ENCODE measurements at regions not wholly inside any gene's neighbourhood (a gene's known extent, or its start where the extent isn't known, plus 50 kb on each side); places are given as distances from the start of the nearest gene placed in this dataset.

DNA sequence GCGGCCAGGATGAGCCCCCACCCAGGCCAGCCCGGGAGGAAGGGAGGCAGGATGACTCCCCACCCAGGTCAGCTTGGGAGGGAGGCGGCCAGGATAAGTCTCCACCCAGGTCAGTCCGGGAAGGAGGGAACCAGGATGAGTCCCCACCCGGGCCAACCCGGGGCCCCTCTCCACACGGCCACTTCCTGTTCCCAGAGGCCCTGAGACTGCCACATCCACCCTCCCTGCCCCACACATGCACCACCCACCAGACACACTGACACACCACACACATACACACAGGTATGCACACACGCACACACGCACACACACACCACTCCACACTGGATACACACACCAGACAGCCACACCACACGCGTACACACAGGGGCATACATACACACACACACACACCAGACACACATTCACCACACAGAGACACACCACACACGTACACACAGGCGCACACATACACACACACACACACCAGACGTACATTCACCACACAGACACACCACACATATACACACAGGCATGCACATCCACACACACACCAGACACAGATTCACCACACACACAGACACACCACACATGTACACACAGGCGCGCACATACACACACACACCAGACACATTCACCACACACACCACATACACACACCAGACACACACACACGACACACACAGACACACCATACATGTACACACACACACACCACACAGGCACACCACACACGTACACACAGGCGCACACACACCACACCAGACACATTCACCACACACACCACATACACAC lies 84.9 kb upstream of the PRR5 start:
- no peak for TF ChIP-seq CTCF (conservative IDR thresholded peaks at IDR 0.05; ENCODE audit: low read depth, low read length)
- no peak for DNase-seq (ENCODE audit: low read depth)
- H3K4me3 ChIP-seq (ENCODE audit: low read depth, low read length), result no peak overlapping the region

DNA sequence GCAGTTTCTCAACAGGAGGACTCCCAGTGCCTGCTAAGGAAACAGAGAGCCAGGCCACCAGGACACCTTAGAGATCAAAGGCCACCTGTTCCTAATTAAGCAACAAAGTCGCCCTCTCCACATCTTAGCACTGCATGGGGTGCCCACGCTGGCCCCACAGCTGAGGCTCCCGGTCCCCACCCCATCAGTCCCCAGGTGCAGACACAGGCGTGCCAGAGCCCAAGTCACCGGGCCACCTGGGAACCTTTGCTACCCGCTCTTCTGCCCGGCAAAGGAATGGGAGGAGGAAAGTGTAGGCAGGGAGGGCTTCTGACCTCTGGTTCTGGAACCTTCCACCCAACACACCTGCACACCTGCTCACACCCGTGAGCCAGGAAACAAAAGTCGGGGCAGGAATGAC lies 85.5 kb upstream of the PRR5 start:
- TF ChIP-seq CTCF (conservative IDR thresholded peaks at IDR 0.05; ENCODE audit: low read depth, low read length), result no peak
- no peak overlapping the region for H3K4me3 ChIP-seq (ENCODE audit: low read depth, low read length)
- DNase-seq (ENCODE audit: low read depth), result no peak

DNA sequence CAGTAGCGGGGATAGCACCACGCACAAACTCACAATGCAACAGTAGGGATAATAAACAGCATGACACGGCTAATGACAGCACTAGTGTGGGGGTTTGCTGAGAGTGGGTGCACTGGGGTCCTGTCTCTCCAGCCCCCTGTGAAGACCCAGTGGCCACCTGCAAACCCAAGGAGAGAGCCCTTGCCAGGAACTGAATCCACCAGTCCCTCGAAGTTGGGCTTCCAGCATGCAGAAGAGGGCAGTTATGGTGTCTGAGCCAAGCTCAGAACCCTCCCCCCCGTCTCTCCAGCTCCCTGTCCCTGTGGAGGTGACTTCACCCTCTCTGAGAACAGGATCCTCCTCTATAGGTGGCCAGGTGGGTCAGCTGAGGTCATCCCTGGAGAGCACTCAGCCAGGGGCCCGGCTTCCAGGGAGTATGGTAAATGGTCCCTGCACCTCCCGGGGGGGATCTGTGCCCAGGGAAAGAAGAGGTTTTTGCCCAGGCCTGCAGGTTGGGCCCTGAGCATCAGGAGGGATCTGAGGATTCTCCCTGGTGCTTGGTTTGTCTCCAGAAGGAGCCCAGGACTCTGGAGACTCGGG lies 86.3 kb upstream of the PRR5 start:
- H3K4me3 ChIP-seq (ENCODE audit: low read depth, low read length), result no peak overlapping the region
- TF ChIP-seq CTCF (conservative IDR thresholded peaks at IDR 0.05; ENCODE audit: low read depth, low read length), result no peak
- DNase-seq (ENCODE audit: low read depth), result no peak

DNA sequence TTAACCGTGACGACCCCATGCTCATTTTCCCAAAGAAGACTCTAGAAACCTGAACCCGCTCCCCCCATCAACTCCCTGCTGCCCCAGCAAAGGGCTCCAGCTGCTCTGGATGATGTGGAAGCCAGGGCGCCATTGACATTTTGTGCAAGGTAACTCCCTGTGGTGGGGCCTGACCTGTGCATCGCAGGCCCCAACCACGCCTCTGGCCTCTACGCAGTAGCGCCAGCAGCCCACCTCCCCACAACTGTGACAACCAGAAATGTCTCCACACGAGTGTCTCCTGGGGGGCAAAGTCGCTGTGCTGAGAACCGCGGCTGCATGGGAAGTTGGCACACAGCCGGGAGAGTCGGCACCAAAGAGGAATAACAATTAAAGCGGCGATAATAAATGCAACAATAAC lies 86.9 kb upstream of the PRR5 start:
- DNase-seq (ENCODE audit: low read depth), result no peak
- TF ChIP-seq CTCF (conservative IDR thresholded peaks at IDR 0.05; ENCODE audit: low read depth, low read length), result no peak
- H3K4me3 ChIP-seq (ENCODE audit: low read depth, low read length), result no peak overlapping the region

DNA sequence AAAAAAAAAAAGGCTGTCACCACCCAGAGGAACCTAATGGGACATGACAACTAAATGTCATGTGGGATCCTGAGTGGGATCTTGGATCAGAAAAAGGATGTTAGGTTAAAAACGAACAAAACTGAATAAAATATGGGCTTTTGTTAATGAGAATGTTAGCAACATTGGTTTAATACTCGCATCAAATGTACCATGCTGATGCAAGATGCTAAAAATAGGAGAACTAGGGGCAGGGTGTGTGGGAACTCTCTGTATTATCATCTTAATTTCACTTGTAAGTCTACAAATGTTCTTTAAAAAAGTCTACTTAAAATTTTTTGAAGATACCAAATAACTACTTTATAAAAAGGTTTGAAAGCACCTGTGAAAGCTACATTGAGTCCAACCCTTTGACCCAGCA lies 88.8 kb upstream of the PRR5 start:
- no peak overlapping the region for H3K4me3 ChIP-seq (ENCODE audit: low read depth, low read length)
- no peak for DNase-seq (ENCODE audit: low read depth)
- no peak for TF ChIP-seq CTCF (conservative IDR thresholded peaks at IDR 0.05; ENCODE audit: low read depth, low read length)

DNA sequence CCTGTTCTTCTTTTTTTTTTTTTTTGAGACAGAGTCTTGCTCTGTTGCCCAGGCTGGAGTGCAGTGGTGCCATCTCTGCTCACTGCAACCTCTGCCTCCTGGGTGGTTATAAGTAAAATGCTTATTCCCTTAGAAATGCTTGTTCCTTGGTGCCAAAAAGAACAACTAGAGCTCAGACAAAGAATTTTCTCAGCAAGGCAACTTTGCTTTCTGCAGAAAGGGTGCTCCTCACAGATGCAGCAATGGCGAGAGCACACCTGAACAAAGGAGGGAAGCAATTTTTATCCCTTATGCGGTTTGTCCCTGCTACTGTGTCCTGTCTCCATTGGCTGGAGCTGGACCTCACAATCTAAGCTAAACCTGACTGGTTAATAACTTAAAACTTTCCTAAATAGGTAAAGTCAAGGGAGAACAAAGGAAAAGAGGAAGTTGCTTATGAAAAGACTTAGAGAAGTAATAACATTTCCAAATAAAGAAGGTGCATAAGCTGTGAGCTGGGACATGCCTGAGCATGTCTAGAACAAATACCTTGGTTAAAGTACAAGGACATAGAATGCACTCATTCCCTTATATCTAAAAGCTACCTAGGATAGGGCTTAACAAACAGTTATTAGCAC lies 90.0 kb upstream of the PRR5 start:
- TF ChIP-seq CTCF (conservative IDR thresholded peaks at IDR 0.05; ENCODE audit: low read depth, low read length), result no peak
- DNase-seq (ENCODE audit: low read depth), result no peak
- no peak overlapping the region for H3K4me3 ChIP-seq (ENCODE audit: low read depth, low read length)
